Lower leg skin (tissue), 4 donors: ENCODE measurements at regions not wholly inside any gene's neighbourhood (a gene's known extent, or its start where the extent isn't known, plus 50 kb on each side); places are given as distances from the start of the nearest gene placed in this dataset.
"Not testable (repeated sequence)": the region's sequence is repeated elsewhere in the genome, so short reads cannot be mapped to it uniquely, and the experiment has no call there.

Experiments used
- DNase-seq, 2 donors: peaks; one replicate each; pipeline ENCODE4 v3.0.0-alpha.2; 2019; ENCODE audit warnings: low spot score in 2 of 2
- H3K4me3 ChIP-seq: fragments of 200-600 bp; sonication (generic); 2 replicates; pipeline ENCODE4 v1.5.1; 2017; ENCODE audit warnings: mild to moderate bottlenecking, low read depth; ENCODE audit not compliant: poor library complexity, severe bottlenecking
- CTCF ChIP-seq, 3 donors: fragments of 450-650 bp; IDR thresholded peaks; one replicate each; pipeline ENCODE4 v1.5.1; 2016; ENCODE audit warnings: antibody characterized with exemption in 3 of 3, mild to moderate bottlenecking in 3 of 3, moderate library complexity in 2 of 3
- POLR2A ChIP-seq, 2 donors: fragments of 450-650 bp; IDR thresholded peaks; one replicate each; pipeline ENCODE4 v1.6.1; 2016 to 2017; ENCODE audit warnings: antibody characterized with exemption in 2 of 2, mild to moderate bottlenecking in 1 of 2, moderate library complexity in 1 of 2
- WGBS, 2 donors: methylation state at CpG; one replicate each; pipeline ENCODE4 v1.1.5; 2018; 5-methylcytosine and 5-hydroxymethylcytosine counted together
- intact Hi-C: fragments of 100-400 bp; cut with DNase I; formaldehyde crosslinking; loops from one replicate; pipeline ENCODE4 v1.15.0; 2023; ENCODE audit warnings: low total_unique reads

- intact Hi-C loops = no loop called here
- H3K4me3 ChIP-seq = no peak overlapping the region
- TF ChIP-seq POLR2A (IDR thresholded peaks at IDR 0.05) (no peak), CTCF (IDR thresholded peaks at IDR 0.05) (no peak)
- no peak for DNase-seq
- WGBS, 2 donors = 39 to 41% methylated on average over 3 of the region's 3 CpGs
Measured at GRCh38 chr12:19910681-19911080, 457.7 kb upstream of the PDE3A start.

- no peak for DNase-seq
- TF ChIP-seq POLR2A (IDR thresholded peaks at IDR 0.05) = no peak
- no peak for TF ChIP-seq CTCF (IDR thresholded peaks at IDR 0.05)
- no peak overlapping the region for H3K4me3 ChIP-seq
- intact Hi-C loops = no loop called here
- 86 to 91% methylated on average over 5 of the region's 5 CpGs for WGBS, 2 donors
Measured at GRCh38 chr12:19912991-19913390, 455.3 kb upstream of the PDE3A start.

- no peak overlapping the region for H3K4me3 ChIP-seq
- no peak for DNase-seq
- TF ChIP-seq CTCF (IDR thresholded peaks at IDR 0.05) (no peak), POLR2A (IDR thresholded peaks at IDR 0.05) (no peak)
- 71% methylated on average over 3 of the region's 3 CpGs for WGBS, 2 donors
- intact Hi-C loops = loop anchor here (5.0 kb wide), 1 partner anchor 1537 kb away; no protein-coding TSS in a partner anchor
Measured at GRCh38 chr12:19915392-19916195, 452.7 kb upstream of the PDE3A start.

GRCh38 chr12:19916196-19916753, 452.1 kb upstream of the PDE3A start:
- no peak for DNase-seq
- WGBS, 2 donors = 58% methylated on average over 1 of the region's 1 CpG
- intact Hi-C loops = loop anchor here (5.0 kb wide), 1 partner anchor 1536 kb away; no protein-coding TSS in a partner anchor
- H3K4me3 ChIP-seq = no peak overlapping the region
- TF ChIP-seq CTCF (IDR thresholded peaks at IDR 0.05) (no peak), POLR2A (IDR thresholded peaks at IDR 0.05) (no peak)

GRCh38 chr12:19916974-19917373, 451.4 kb upstream of the PDE3A start:
- no peak overlapping the region for H3K4me3 ChIP-seq
- intact Hi-C loops = loop anchor here (5.0 kb wide), 1 partner anchor 1535 kb away; no protein-coding TSS in a partner anchor
- no peak for TF ChIP-seq POLR2A (IDR thresholded peaks at IDR 0.05)
- TF ChIP-seq CTCF (IDR thresholded peaks at IDR 0.05) = no peak
- 62 to 71% methylated on average over 3 of the region's 3 CpGs for WGBS, 2 donors
- DNase-seq = no peak

- H3K4me3 ChIP-seq, DNase-seq, intact Hi-C loops: not testable (repeated sequence)
- 91 to 92% methylated on average over 2 of the region's 2 CpGs for WGBS, 2 donors
Measured at GRCh38 chr12:19921716-19922115, 446.6 kb upstream of the PDE3A start.
